Stimulated activated CD8-positive, alpha-beta memory T cell treated with anti-CD3 and anti-CD28 coated beads, Interleukin-7, amount 100 ng/mL, for 1 hour (primary cell): ENCODE measurements at regions not wholly inside any gene's neighbourhood (a gene's known extent, or its start where the extent isn't known, plus 50 kb on each side); places are given as distances from the start of the nearest gene placed in this dataset.

Source experiments
- DNase-seq, 2 donors: peaks; one replicate each; pipeline ENCODE4 v3.0.0-alpha.2; 2020; ENCODE audit warnings: low read depth in 2 of 2

- DNase-seq = no peak
These were observed 104.6 kb upstream of the TEX51 start for GRCh38 chr2:126793885-126794613.

DNA sequence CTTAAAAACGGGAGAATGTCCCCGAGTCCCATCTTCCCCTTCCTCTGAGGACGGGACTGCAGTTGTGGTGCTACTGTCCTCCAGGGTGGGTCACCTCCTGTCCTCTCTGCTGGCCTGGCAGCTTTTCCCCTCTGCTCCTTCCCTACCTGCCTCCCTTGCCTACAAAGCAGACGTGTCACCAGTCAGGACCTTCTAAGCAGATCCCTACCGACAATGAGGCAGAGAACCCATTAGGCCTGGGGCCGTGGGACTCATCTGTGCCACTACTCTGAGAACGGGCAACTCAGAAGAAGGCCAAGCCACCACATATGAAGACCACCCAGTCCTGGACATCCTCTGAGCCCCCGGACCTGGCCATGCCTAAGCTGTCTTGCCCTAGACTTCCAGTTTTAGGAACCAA lies 103.0 kb upstream of the TEX51 start:
- DNase-seq = no peak

GRCh38 chr2:126796931-126797621 lies 101.6 kb upstream of the TEX51 start:
- DNase-seq = no peak

GRCh38 chr2:126797622-126798275 lies 100.9 kb upstream of the TEX51 start:
- DNase-seq = no peak

GRCh38 chr2:126798276-126799140 lies 100.2 kb upstream of the TEX51 start:
- DNase-seq = no peak

- DNase-seq = no peak
These were observed 99.4 kb upstream of the TEX51 start for GRCh38 chr2:126799301-126799700.

- no peak for DNase-seq
These were observed 97.2 kb upstream of the TEX51 start for GRCh38 chr2:126801473-126801872.

DNA sequence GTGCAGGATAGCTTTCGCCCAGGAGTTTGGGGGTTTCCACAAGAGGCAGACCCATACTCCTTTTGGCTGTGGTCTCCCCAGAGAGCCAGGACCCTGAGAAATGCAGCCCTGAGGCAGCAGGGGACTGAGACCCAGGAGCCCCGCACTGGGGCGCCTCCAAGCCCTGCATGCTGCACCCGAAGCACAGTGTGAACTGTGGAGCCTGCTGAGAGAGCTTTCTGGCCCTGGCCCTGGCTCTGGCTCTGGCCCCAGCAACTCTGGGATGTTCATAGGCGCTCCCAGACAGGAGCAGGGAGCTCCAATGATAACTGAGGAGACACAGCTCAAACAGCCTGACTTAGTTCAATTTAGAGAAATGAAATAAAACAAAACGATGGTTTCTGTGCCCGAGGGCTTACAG lies 96.4 kb upstream of the TEX51 start:
- DNase-seq = no peak

- no peak for DNase-seq
These were observed 95.8 kb upstream of the TEX51 start for GRCh38 chr2:126802774-126803433.

GRCh38 chr2:126803434-126803775 lies 95.3 kb upstream of the TEX51 start:
- no peak for DNase-seq

GRCh38 chr2:126804347-126804746 lies 94.3 kb upstream of the TEX51 start:
- DNase-seq = no peak

GRCh38 chr2:126808929-126809328 lies 89.8 kb upstream of the TEX51 start:
- no peak for DNase-seq

- DNase-seq = no peak
These were observed 89.3 kb upstream of the TEX51 start for GRCh38 chr2:126809340-126809739.

DNA sequence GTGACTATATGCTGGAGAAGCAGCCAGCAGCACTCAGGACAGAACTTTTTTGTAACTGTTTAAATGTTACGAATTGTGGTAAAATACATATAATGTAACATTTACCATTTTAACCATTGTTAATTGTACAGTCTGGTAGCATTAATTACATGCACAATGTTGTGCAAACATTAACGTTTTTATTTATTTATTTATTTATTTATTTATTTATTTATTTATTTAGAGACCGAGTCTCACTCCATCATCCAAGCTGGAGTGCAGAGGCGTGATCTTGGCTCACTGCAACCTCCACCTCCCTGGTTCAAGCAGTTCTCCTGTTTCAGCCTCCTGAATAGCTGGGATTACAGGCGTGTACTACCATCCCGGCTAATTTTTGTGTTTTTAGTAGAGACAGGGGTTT lies 88.7 kb upstream of the TEX51 start:
- DNase-seq = no peak

DNA sequence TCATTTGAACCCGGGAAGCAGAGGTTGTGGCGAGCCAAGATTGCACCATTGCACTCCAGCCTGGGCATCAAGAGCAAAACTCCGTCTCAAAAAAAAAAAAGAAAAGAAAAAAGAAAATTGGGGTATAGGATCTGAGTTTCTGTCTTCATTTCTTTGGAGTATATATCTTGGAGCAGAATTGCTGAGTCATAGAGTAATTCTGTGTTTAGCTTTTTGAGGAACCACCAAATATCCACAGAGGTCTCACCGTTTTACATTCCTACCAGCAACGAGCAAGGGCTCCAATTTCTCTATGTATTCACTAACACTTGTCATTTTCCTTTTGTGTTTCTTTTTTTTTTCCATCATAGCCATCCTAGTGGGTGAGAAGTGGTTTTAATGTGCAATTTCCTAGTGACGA lies 87.6 kb upstream of the TEX51 start:
- DNase-seq = no peak

- DNase-seq = no peak
These were observed 81.5 kb upstream of the TEX51 start for GRCh38 chr2:126817172-126817571.

- no peak for DNase-seq
These were observed 76.6 kb upstream of the TEX51 start for GRCh38 chr2:126822115-126822514.

- no peak for DNase-seq
These were observed 75.8 kb upstream of the TEX51 start for GRCh38 chr2:126822921-126823320.

- no peak for DNase-seq
These were observed 74.7 kb upstream of the TEX51 start for GRCh38 chr2:126823951-126824350.

DNA sequence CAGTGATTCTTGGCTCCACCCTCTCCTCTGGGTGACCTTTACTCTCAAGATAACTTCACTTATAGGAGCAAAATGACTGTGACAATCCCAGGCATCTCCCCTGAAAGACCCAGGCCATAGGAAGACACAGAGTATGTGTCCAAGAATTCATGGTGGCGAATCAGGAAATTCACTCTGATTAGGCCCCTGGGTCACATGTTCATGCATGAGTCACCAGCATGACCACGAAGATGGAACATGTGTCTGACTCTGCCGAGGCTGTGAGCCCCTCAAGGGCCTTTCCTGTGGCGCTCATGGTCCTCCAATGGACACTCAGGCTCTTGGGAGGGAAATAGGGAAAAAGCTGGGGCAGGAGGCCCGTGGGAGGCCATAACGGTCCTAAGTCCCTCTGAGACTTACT lies 74.0 kb upstream of the TEX51 start:
- DNase-seq = no peak

GRCh38 chr2:126825316-126825715 lies 73.4 kb upstream of the TEX51 start:
- no peak for DNase-seq

- no peak for DNase-seq
These were observed 72.2 kb upstream of the TEX51 start for GRCh38 chr2:126826491-126826890.
